ENCODE measurements at regions not wholly inside any gene's neighbourhood (a gene's known extent, or its start where the extent isn't known, plus 50 kb on each side); places are given as distances from the start of the nearest gene placed in this dataset.

DNA sequence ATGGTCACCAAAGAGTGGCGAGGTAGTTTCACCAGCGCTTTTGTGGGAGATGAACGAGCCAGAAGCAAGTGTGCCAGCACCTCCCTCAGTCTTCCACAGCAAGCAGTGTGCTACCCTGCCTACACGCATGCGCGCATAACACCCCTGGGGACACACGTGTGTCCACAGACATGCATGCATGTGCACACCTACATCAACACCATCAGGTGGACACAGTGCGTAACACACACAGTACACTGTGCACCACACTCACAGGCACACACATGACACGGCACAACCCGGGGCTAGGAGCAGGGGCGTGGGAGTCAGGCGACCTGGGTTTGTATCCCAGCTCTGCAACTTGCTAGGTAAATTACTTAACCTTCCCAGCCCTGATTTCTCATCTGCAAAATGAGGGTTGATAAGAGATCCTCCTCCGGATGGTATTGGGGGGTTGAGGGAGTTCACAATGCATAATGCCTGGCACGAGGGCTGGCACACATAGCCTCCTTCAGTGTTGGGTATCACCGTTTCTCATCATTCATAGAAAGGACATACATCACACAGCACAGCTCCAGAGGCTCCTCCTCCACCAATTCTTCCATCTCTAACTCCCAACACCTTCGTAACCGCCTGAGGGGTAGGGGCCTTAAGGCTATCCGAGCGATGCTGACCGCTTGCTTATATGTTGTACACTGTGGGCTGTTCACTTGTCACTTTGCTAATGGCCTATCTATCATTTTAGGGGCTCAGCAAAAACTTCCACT, 174.9 kb downstream of the SMAD6 start:
- Histone ChIP-seq H2BK120ac (ENCODE audit: low read depth, low read length) (no peak overlapping the region), H2AK5ac (ENCODE audit: low read depth, low read length) (peak overlapping the region; percentile 60; the same call in 1 of the 2 replicates), H2AFZ (replicated peaks; ENCODE audit: low read length, poor library complexity) (peak overlapping the region; percentile 40), H3K14ac (replicated peaks; ENCODE audit: low read depth, low read length) (no peak overlapping the region), H3K23ac (ENCODE audit: low read depth, low read length) (no peak overlapping the region), H3K27me3 (ENCODE audit: control insufficient read depth, insufficient read depth, low read length) (peaks cover 3% of the 10 kb centered on the region), H3K56ac (ENCODE audit: extremely low read depth, insufficient read depth, low read length) (no peak overlapping the region), H4K8ac (ENCODE audit: low read depth in 2 of 2, low read length in 2 of 2) (no peak overlapping the region), H3K9me3 (ENCODE audit: control insufficient read depth, insufficient read depth, low read length) (no peaks in the 10 kb centered on the region), H3K27ac (ENCODE audit: insufficient read depth, low read length) (no peak overlapping the region), H3K4me3 (ENCODE audit: insufficient read depth, low read depth, low read length) (no peak overlapping the region), H3K4me2 (ENCODE audit: low read depth, low read length) (no peak overlapping the region), H3K4me1 (ENCODE audit: control insufficient read depth, insufficient read depth, low read length) (peaks cover 2% of the 10 kb centered on the region), H3K79me1 (ENCODE audit: low read depth in 1 of 2, low read length in 2 of 2) (peaks cover 0 to 6% of the 10 kb centered on the region in 2 experiments; a peak in 1 of 4 replicates), H3K36me3 (ENCODE audit: control insufficient read depth, insufficient read depth, low read length) (no peaks in the 10 kb centered on the region), H3K9ac (ENCODE audit: low read depth, low read length) (no peak overlapping the region), H4K5ac (ENCODE audit: low read depth, low read length) (no peak overlapping the region), H3K18ac (ENCODE audit: low read depth, low read length) (no peak overlapping the region), H4K20me1 (ENCODE audit: insufficient read depth, low read length) (peaks cover 9% of the 10 kb centered on the region; the same call in 1 of the 2 replicates), H2BK5ac (ENCODE audit: low read depth, low read length, poor library complexity, severe bottlenecking) (no peak overlapping the region), H4K91ac (ENCODE audit: insufficient read depth, low read depth, low read length) (no peak overlapping the region), H2BK20ac (ENCODE audit: low read depth, low read length) (no peak overlapping the region), H2AK9ac (replicated peaks; ENCODE audit: low read depth, low read length, poor library complexity) (no peak overlapping the region), H2BK15ac (ENCODE audit: low read depth, low read length) (no peak overlapping the region), H3K4ac (ENCODE audit: low read depth, low read length) (no peak overlapping the region), H3K9me1 (ENCODE audit: insufficient read depth, low read length) (peaks cover 21% of the 10 kb centered on the region)
- BruUV-seq (replicated peaks), result no TSS peak
- 94% methylated on average over 5 of the region's 20 CpGs; no CpG with 5 or more reads in 1 of the 2 experiments for WGBS, 2 experiments (ENCODE audit: extremely low coverage in 2 of 2, insufficient read length in 1 of 2)
- ATAC-seq (ENCODE audit: low read depth), result no peak
- TF ChIP-seq, protein P1, sequence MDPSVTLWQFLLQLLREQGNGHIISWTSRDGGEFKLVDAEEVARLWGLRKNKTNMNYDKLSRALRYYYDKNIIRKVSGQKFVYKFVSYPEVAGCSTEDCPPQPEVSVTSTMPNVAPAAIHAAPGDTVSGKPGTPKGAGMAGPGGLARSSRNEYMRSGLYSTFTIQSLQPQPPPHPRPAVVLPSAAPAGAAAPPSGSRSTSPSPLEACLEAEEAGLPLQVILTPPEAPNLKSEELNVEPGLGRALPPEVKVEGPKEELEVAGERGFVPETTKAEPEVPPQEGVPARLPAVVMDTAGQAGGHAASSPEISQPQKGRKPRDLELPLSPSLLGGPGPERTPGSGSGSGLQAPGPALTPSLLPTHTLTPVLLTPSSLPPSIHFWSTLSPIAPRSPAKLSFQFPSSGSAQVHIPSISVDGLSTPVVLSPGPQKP (IDR thresholded peaks at IDR 0.05; ENCODE audit: borderline replicate concordance, low read depth, low read length), result no peak
- TF ChIP-seq MXI1 (IDR thresholded peaks at IDR 0.05; ENCODE audit: borderline replicate concordance, low read depth, low read length) (no peak), RCOR1 (IDR thresholded peaks at IDR 0.05; ENCODE audit: insufficient replicate concordance, low read length) (no peak), SMC3 (IDR thresholded peaks at IDR 0.05; ENCODE audit: low read depth, low read length) (no peak)
- ChIA-PET CTCF (no interaction called here), POLR2A (ENCODE audit: unreplicated experiment) (no interaction called here)
- in situ Hi-C loops (cut with MboI; ENCODE audit: low sequenced_read_pairs), result no loop called here
- DNase-seq, result no peak
- intact Hi-C loops (cut with micrococcal nuclease), result no loop called here
- dilution Hi-C loops (cut with HindIII; ENCODE audit: low sequenced_read_pairs, unreplicated experiment), result no loop called here
